HAP-1 (cell line): ENCODE measurements at regions not wholly inside any gene's neighbourhood (a gene's known extent, or its start where the extent isn't known, plus 50 kb on each side); places are given as distances from the start of the nearest gene placed in this dataset.
"Not testable (repeated sequence)": the region's sequence is repeated elsewhere in the genome, so short reads cannot be mapped to it uniquely, and the experiment has no call there.

Source experiments
- DNase-seq, 2 experiments: peaks; one replicate each; pipeline ENCODE4 v3.0.0-alpha.2; 2016 to 2020; ENCODE audit warnings: low spot score in 2 of 2
- H3K27me3 ChIP-seq: fragments of 250-450 bp; sonication (Bioruptor Pico); 2 replicates; pipeline ENCODE4 v1.5.1; 2020; ENCODE audit warnings: low read depth, mild to moderate bottlenecking, moderate library complexity
- H3K36me3 ChIP-seq: fragments of 250-450 bp; sonication (Bioruptor Pico); replicated peaks from 2 replicates; pipeline ENCODE4 v1.5.1; 2020; ENCODE audit warnings: mild to moderate bottlenecking
- H3K4me1 ChIP-seq: fragments of 250-450 bp; sonication (Bioruptor Pico); 2 replicates; pipeline ENCODE4 v1.5.1; 2020; ENCODE audit warnings: mild to moderate bottlenecking
- H3K4me3 ChIP-seq: fragments of 250-450 bp; sonication (Bioruptor Pico); 2 replicates; pipeline ENCODE4 v1.5.1; 2020; ENCODE audit warnings: mild to moderate bottlenecking, moderate library complexity
- H3K9me3 ChIP-seq: fragments of 250-450 bp; sonication (Bioruptor Pico); 2 replicates; pipeline ENCODE4 v1.5.1; 2020; ENCODE audit warnings: mild to moderate bottlenecking, moderate library complexity
- in situ Hi-C: fragments of 300-500 bp; cut with MboI; formaldehyde crosslinking; loops from 3 replicates; pipeline ENCODE4 v1.14.3; 2020; ENCODE audit warnings: low sequenced_read_pairs, inconsistent platforms, mixed read lengths

DNA sequence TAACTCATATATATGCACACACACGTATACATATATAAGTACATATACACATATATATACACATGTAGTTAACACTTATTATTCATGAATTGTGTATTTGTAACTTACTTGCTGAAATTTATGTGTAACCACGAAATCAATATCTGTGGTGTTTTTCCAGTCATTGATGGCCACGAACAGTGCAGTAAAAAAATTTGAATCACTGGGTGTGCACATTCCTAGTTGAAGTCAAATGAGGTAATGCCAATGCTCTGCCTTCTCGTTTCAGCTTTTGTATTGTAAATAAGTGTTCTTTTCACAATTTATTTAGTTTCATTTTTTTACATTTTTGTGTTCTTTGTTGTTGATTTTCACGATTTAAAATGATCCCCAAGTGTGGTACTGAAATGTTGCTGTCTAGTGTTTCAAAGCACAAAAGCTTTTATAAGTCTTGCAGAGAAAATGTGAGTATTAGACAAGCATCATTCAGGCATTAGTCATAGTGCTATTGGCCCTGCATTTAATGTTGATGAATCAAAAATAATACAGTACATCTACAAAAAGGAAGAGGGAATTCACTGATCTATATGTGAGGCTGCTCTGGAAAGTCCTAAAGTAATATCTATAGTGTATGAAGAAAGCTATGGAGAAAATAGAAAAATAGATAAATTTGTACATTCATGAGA lies 419.0 kb downstream of the DSC3 start:
- peak; percentile 17 to 87 for DNase-seq
- no peaks in the 10 kb centered on the region for H3K27me3 ChIP-seq
- H3K9me3 ChIP-seq: no peaks in the 10 kb centered on the region; the same call in 1 of the 2 replicates
- H3K4me3 ChIP-seq: no peak overlapping the region
- in situ Hi-C loops: no loop called here
- no peaks in the 10 kb centered on the region for H3K36me3 ChIP-seq
- peaks cover 47% of the 10 kb centered on the region for H3K4me1 ChIP-seq

GRCh38 chr18:30622635-30623034 lies 419.9 kb downstream of the DSC3 start:
- Histone ChIP-seq H3K36me3 (no peaks in the 10 kb centered on the region), H3K27me3 (no peaks in the 10 kb centered on the region), H3K9me3 (no peaks in the 10 kb centered on the region; the same call in 1 of the 2 replicates), H3K4me1 (peaks cover 55% of the 10 kb centered on the region), H3K4me3 (no peak overlapping the region)
- no peak for DNase-seq
- in situ Hi-C loops: no loop called here

DNA sequence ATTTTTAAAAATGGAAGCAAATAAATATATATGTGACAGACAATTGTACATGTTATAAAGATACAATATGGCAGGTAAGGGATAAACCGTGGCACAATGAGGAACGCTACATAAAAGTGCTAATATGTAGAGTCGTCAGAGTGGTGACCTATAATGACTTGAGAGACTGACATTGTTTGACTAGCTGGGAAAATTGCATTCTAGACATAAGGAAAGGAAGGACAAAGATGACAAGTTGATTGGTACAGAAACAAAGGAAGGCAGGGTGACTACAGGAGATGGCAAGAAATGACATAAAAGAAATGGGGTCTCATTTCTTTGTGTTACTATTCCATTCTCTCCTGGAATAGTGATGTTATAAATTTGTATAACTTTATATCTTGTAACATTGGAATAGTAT lies 420.4 kb downstream of the DSC3 start:
- Histone ChIP-seq H3K27me3 (no peaks in the 10 kb centered on the region), H3K36me3 (no peaks in the 10 kb centered on the region), H3K4me3 (no peak overlapping the region), H3K9me3 (no peaks in the 10 kb centered on the region; the same call in 1 of the 2 replicates), H3K4me1 (peaks cover 57% of the 10 kb centered on the region)
- in situ Hi-C loops: no loop called here
- no peak for DNase-seq

DNA sequence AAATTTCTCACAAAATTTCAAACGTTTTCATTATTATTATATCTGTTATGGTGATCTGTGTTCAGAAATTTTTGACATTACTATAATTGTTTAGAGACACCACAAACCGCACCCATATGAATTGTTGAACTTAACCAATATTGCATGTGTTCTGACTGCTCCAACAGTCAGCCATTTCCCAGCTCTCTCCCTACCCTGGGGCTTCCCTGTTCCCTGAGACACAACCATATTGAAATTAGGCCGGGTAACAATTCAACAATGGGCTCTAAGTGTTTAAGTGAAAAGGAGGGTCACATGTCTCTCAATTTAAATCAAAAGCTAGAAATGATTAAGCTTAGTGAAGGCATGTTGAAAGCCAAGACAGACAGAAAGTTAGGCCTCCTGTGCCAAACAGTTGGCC lies 424.0 kb downstream of the DSC3 start:
- Histone ChIP-seq H3K4me1 (peaks cover 57% of the 10 kb centered on the region), H3K36me3 (no peaks in the 10 kb centered on the region), H3K9me3 (no peaks in the 10 kb centered on the region), H3K27me3 (no peaks in the 10 kb centered on the region), H3K4me3 (no peak overlapping the region)
- in situ Hi-C loops: no loop called here
- peak; percentile 14 to 30 for DNase-seq

DNA sequence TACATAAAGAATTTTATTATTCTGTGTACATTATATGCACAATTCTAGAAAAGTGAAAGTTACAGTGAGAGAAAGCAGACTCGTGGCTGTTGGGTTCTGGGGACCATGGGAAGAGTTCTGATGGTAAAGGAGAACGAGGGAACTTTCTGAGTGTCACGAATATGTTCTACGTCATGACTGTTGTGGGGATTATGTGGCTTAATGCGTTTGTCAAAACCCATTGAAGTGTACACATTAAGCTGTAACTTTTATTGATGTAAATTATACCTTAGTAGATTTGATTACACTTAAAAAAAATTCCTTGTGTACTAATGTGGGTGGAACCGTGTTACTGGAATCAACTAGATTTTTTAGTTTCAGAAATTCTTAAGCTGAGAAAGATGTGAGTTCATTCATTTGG lies 426.1 kb downstream of the DSC3 start:
- H3K4me1 ChIP-seq: peaks cover 38% of the 10 kb centered on the region
- in situ Hi-C loops: no loop called here
- H3K36me3 ChIP-seq: no peaks in the 10 kb centered on the region
- no peaks in the 10 kb centered on the region for H3K9me3 ChIP-seq
- no peak overlapping the region for H3K4me3 ChIP-seq
- DNase-seq: peak in 1 of 2 experiments; percentile 65
- H3K27me3 ChIP-seq: no peaks in the 10 kb centered on the region

- H3K4me3 ChIP-seq: no peak overlapping the region
- H3K36me3 ChIP-seq: no peaks in the 10 kb centered on the region
- H3K9me3 ChIP-seq: no peaks in the 10 kb centered on the region
- H3K4me1 ChIP-seq: peaks cover 31% of the 10 kb centered on the region
- no peaks in the 10 kb centered on the region for H3K27me3 ChIP-seq
- in situ Hi-C loops: no loop called here
- DNase-seq: no peak
These were observed 429.1 kb downstream of the DSC3 start for GRCh38 chr18:30613467-30613801.

DNA sequence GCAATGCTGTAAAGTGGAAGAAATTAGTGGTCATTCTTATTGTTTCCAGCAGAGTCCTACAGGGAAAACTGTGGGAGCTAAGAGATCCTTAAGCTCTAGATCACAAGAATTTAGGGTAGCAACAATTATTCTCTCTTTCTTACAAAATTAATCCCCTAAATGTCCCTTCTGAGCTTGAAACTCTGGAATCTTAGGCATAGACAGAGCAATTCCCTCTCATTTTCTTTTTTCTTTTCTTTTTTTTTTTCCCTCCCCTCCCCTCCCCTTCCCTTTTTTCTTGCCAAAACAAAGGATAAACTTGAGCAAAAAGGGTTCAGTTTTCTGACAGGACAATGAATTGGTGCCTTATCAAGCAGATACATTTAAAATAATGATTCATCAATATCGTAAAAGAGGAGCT lies 441.0 kb downstream of the DSC3 start:
- no peaks in the 10 kb centered on the region for H3K9me3 ChIP-seq
- in situ Hi-C loops: no loop called here

DNA sequence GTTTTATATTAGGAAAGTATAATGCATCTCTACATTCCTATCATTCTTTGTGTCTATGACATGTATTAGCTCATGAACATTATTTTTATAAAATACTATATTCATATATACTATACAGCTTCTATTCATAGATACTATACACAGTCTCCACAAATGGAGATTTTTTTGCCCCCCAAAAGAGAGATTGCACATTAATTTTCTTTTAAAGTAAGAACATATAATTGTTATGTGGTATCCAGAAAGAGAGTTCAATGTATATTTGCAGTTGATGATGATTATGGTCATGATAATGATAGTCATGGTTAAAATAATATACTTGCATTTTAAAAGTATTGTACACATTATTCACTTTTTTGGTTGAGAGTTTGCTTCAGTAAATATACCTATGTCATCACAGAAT lies 445.3 kb downstream of the DSC3 start:
- H3K27me3 ChIP-seq: no peaks in the 10 kb centered on the region
- H3K9me3 ChIP-seq: no peaks in the 10 kb centered on the region
- no peak for DNase-seq
- no peaks in the 10 kb centered on the region for H3K36me3 ChIP-seq
- no peaks in the 10 kb centered on the region for H3K4me1 ChIP-seq
- no peak overlapping the region for H3K4me3 ChIP-seq
- in situ Hi-C loops: no loop called here

More for the DNA sequence above, 441.0 kb downstream of the DSC3 start:
- Histone ChIP-seq H3K27me3 (no peaks in the 10 kb centered on the region), H3K4me1 (no peaks in the 10 kb centered on the region), H3K36me3 (no peaks in the 10 kb centered on the region), H3K4me3 (no peak overlapping the region)
- no peak for DNase-seq

DNA sequence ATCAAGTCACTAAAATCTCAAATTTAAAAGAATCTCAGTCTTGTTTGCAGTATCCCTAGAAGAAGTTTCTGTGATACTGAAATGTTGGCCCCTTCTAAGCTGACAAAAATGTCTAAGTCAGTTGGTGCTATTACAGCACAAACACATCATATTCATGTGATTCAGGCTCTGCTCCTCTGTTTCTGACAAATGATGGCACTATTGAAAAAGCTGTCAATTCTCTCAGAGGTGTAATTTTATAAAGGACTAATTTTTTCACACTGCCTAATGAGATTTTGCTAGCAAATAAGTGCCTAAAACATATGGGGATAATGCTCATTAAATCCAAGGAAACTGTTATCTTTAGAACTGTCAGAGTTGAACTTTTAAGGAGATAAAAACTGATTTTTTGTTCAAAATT lies 445.9 kb downstream of the DSC3 start:
- Histone ChIP-seq H3K4me1 (no peaks in the 10 kb centered on the region), H3K27me3 (no peaks in the 10 kb centered on the region), H3K9me3 (no peaks in the 10 kb centered on the region), H3K36me3 (no peaks in the 10 kb centered on the region), H3K4me3 (no peak overlapping the region)
- no peak for DNase-seq
- in situ Hi-C loops: no loop called here

- H3K4me3 ChIP-seq: no peak overlapping the region
- no peaks in the 10 kb centered on the region for H3K27me3 ChIP-seq
- no peaks in the 10 kb centered on the region for H3K9me3 ChIP-seq
- peak in 1 of 2 experiments; percentile 35 for DNase-seq
- no peaks in the 10 kb centered on the region for H3K4me1 ChIP-seq
- in situ Hi-C loops: no loop called here
- no peaks in the 10 kb centered on the region for H3K36me3 ChIP-seq
These were observed 446.6 kb downstream of the DSC3 start for GRCh38 chr18:30595942-30596341.

- H3K9me3 ChIP-seq, H3K4me1 ChIP-seq, DNase-seq, in situ Hi-C loops, H3K4me3 ChIP-seq, H3K27me3 ChIP-seq, H3K36me3 ChIP-seq: not testable (repeated sequence)
These were observed 447.6 kb downstream of the DSC3 start for GRCh38 chr18:30594911-30595310.

- in situ Hi-C loops: no loop called here
- Histone ChIP-seq H3K4me3 (no peak overlapping the region), H3K36me3 (no peaks in the 10 kb centered on the region), H3K4me1 (0 out of 2 replicates have a peak, but pooled peaks cover 3% of the 10 kb centered on the region), H3K9me3 (no peaks in the 10 kb centered on the region), H3K27me3 (no peaks in the 10 kb centered on the region)
- no peak for DNase-seq
These were observed 451.1 kb downstream of the DSC3 start for GRCh38 chr18:30591462-30591861.

GRCh38 chr18:30588673-30589164 lies 453.8 kb downstream of the DSC3 start:
- H3K9me3 ChIP-seq: no peaks in the 10 kb centered on the region
- no peaks in the 10 kb centered on the region for H3K36me3 ChIP-seq
- no peak overlapping the region for H3K4me3 ChIP-seq
- H3K27me3 ChIP-seq: no peaks in the 10 kb centered on the region
- no peak for DNase-seq
- in situ Hi-C loops: no loop called here
- H3K4me1 ChIP-seq: 0 out of 2 replicates have a peak, but pooled peaks cover 3% of the 10 kb centered on the region

DNA sequence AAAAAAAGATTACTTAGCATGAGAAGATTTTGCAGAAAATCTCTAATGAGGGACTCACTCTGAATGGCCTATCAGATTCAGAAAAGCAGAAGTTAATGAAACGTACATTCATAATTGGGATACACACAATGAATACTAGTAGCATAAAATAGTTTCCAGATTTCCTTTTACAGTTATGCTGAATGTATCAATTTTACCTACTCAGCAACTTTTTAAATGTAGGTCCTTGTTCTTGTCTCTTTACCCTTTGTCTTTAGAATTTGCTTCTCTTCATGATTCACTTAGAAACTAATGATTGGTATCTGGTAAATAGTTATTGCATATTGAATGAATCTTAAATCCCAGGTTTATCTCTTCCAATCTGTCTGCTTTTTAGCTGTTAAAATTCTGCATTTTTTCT lies 458.8 kb downstream of the DSC3 start:
- H3K4me1 ChIP-seq: no peaks in the 10 kb centered on the region
- H3K36me3 ChIP-seq: no peaks in the 10 kb centered on the region
- H3K9me3 ChIP-seq: no peaks in the 10 kb centered on the region
- H3K4me3 ChIP-seq: no peak overlapping the region
- H3K27me3 ChIP-seq: no peaks in the 10 kb centered on the region
- DNase-seq: no peak
- in situ Hi-C loops: no loop called here

- in situ Hi-C loops: no loop called here
These were observed 460.5 kb downstream of the DSC3 start for GRCh38 chr18:30582078-30582477.

More at GRCh38 chr18:30582078-30582477, 460.5 kb downstream of the DSC3 start:
- Histone ChIP-seq H3K4me1 (no peaks in the 10 kb centered on the region), H3K4me3 (no peak overlapping the region), H3K9me3 (no peaks in the 10 kb centered on the region), H3K36me3 (no peaks in the 10 kb centered on the region), H3K27me3 (no peaks in the 10 kb centered on the region)
- DNase-seq: no peak
